Esophagus squamous epithelium (tissue), 4 donors: ENCODE measurements at regions not wholly inside any gene's neighbourhood (a gene's known extent, or its start where the extent isn't known, plus 50 kb on each side); places are given as distances from the start of the nearest gene placed in this dataset.

Source experiments
- CTCF ChIP-seq, 6 experiments: fragments of 450-650 bp in 4 of 6; fragments of 200-600 bp in 2 of 6; sonication (generic) in 2 of 6; IDR thresholded peaks; one replicate each; pipeline ENCODE4 v1.5.1; 2016 to 2019; ENCODE audit warnings: antibody characterized with exemption in 6 of 6, mild to moderate bottlenecking in 4 of 6, moderate library complexity in 4 of 6
- POLR2A ChIP-seq, 4 donors: fragments of 450-650 bp; IDR thresholded peaks; one replicate each; pipeline ENCODE4 v1.6.1; 2017; ENCODE audit warnings: antibody characterized with exemption in 4 of 4, mild to moderate bottlenecking in 4 of 4, moderate library complexity in 3 of 4

- no peak for TF ChIP-seq CTCF (IDR thresholded peaks at IDR 0.05)
- no peak for TF ChIP-seq POLR2A (IDR thresholded peaks at IDR 0.05)
These were observed 268.3 kb upstream of the MGAT5 start for GRCh38 chr2:133985563-133985962.
